ENCODE measurements at regions not wholly inside any gene's neighbourhood (a gene's known extent, or its start where the extent isn't known, plus 50 kb on each side); places are given as distances from the start of the nearest gene placed in this dataset.
"Not testable (repeated sequence)": the region's sequence is repeated elsewhere in the genome, so short reads cannot be mapped to it uniquely, and the experiment has no call there.

DNA sequence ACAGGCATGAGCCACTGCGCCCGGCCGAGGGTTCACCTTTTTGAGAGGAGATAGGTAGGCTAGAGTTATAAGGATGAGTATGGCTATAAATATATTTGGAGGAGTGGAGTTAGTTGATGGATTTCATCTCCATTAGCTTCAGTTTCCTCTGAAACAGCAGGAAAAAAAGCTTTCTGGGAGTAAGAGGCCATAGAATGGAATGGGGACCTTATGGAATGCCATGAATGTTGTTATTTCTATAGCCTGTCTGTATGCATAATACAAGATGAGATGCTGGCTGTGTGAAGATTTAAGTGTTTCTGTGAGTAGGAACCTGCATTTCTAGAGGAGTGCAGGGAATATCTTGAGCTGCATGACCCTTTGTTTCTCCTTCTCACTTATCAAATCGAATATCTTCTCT, 114.9 kb upstream of the ARX start:
- DNase-seq = no peak

DNA sequence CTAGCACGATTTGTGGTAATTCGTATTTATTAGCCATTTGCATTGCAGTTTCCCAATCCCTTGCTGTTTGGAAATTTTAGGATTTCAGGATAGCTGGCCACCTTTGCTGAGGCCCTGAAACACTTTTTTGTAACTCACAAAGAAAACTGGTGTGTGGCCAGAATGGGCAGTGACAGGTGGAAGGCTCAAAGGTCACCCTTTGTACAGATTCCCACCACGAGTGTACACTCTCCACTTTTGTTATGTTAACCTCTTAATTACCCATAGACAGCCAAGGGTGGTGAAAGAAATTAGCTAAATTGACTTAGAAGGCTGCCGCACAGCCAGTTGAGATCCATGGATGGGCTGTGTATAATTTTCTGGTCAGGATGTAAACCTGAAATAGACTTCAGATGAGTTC, 109.7 kb upstream of the ARX start:
- DNase-seq = no peak

DNA sequence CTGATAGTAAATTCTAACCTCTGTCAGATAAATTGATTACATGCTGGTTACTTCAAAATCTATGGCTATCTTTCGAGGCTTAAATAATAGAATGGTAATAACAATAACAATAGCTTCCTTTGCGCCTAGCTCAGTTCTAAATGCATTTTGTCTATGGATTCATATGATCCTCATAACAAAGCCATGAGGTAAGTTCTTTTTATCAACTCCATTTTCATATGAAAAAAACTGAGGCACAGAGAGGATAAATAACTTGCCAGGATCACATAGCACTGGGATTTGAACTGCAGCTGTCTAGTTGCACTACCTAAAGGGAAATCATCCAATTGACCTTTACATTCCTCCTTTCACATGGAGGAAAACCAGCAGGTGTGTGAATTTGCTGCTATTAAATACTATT, 108.6 kb upstream of the ARX start:
- DNase-seq = no peak

DNA sequence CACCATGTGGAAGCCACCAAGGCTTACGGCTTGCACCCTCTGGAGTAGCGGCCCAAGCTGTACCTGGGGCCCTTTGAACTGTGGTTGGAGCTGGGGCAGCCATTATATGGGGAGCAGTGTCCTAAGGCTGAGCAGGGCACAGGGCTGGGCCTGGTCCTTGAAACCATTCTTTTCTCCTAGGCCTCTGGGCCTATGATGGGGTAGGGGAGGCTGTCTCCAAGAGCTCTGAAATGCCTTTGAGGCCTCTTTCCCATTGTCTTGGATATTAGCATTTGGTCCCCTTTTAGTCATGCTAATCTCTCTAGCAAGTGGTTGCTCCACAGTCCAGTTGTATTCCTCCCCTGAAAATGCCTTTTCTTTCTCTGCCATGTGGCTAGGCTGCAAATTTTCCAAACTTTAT, 96.4 kb upstream of the ARX start:
- no peak for DNase-seq

DNA sequence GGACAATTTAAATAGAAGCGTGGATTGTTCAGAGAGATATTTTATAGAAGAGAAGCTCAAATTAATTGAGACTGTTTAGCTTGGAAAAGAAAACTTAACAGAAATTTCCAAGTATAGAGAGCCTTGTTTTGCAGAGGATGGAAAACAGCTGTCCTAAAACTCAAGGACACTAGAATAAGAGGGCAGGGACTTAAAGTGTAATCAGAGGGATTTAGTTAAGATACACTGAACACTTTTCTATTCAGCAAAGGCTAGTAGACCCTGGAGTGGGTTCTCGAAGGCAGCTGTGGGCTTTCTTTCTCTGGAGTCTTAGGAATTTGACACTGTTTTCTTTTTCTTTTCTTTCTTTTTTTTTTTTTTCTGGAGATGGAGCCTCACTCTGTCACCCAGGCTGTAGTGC, 92.7 kb upstream of the ARX start:
- no peak for DNase-seq

DNA sequence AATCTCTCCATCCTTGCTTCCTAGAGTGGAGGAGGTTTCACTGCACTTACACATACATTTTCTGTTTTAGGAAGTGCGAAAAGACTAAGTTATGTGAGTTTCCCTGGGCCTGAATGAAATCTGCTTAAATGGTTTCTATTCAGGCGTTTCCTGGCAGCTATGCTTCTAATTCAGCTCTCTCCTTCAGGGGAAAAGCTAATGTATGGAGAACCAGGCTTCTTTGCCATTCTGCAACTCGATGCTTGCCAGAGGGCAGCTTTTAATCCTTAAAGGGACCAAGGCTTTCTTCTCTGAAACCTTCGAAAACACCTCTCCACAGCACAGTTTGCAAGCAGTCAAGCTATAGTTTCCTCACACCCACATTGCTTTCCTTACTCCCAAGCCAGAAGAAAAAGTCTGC, 89.5 kb upstream of the ARX start:
- no peak for DNase-seq

DNA sequence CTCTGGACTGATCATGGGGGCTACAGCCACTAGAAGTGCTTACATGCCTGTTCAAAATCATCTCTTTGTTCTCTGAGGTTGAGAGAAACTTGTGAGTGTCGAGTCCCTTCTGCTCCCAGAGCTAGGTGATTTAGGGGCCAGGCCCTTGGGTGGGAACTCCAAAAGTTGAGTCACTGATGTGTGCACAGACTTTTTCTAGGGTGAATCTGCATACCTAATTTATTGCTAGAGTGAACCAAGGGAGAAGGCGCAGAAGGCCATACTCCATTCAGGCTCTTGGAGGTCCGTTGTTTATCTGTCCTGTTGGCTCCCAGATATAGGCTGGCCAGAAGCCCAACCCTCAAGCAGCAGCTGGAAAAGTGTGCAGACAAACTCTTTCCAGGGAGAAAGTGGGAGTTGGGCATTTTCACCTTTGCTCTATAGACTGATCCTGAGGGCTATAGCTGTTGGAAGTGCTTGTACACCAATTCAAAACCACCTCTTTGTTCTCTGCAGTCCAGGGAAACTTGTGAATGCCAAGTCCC, 80.8 kb upstream of the ARX start:
- DNase-seq = no peak

DNA sequence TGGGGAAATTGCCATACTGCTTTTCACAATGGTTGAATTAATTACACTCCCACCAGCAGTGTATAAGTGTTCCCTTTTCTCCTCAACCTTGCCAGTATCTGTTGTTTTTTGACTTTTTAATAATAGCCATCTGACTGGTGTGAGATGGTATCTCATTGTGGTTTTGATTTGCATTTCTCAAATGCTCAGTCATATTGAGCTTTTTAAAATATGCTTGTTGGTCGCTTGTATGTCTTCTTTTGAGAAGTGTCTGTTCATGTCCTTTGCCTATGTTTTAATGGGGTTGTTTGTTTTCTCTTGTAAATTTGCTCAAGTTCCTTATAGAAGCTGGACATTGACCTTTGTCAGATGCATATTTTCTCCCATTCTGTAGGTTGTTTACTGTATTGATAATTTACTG, 75.4 kb upstream of the ARX start:
- DNase-seq = not testable (repeated sequence)

DNA sequence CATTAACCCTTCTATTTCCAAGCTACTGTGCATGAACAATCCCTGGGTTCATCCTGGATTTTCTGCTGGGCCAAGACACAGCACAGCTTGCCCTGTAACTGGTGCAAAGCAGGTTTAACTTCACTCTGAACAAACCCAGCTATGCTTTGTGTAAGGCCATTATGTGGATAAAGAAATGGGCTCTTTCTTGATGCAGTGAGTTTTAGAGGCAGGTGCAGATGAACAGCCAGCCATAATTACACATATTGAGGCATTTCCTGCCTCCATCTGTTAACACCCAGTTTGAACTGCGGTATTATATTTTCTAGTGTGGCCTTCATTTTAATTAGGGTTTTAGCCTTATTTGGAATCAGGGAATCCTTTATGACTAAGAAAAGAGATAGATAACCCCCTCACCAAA, 68.7 kb upstream of the ARX start:
- DNase-seq = no peak

DNA sequence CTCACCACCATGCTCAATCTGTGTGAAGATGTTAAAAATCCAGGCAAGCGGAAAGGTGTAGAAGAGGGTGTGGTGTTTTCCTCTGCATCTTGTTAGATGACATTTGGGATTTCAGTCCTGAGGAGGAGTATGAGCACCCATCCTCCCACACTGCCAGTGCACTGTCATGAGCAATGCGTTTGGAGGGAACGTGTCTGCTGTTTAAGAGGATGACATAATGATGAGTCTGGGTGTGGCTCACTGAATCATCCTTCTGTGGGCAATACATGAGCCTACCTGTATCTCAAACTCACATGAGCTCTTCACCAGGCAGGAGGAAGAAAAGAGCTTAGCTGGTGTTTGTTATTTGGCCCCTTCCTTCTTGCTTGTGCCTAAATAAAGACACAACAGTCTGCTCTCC, 67.9 kb upstream of the ARX start:
- DNase-seq = no peak

DNA sequence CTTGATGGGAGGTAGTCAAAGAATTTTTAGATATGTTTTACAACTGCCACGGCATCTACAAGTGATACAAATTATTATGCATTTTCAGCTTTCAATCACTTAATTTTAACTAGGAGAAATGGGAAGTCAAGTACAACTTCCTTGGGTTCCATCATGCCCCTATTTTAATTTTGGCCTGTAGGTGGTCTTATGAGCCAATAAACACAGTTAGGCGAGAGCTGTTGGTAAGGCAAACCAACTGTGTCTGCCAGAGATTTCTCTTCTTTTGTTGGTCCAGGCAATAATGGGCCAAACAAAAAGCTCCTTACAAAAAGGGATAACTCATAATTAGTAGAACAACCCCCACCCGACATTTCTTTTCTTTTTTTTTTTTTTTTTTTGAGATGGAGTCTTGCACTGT, 63.3 kb upstream of the ARX start:
- DNase-seq = no peak

DNA sequence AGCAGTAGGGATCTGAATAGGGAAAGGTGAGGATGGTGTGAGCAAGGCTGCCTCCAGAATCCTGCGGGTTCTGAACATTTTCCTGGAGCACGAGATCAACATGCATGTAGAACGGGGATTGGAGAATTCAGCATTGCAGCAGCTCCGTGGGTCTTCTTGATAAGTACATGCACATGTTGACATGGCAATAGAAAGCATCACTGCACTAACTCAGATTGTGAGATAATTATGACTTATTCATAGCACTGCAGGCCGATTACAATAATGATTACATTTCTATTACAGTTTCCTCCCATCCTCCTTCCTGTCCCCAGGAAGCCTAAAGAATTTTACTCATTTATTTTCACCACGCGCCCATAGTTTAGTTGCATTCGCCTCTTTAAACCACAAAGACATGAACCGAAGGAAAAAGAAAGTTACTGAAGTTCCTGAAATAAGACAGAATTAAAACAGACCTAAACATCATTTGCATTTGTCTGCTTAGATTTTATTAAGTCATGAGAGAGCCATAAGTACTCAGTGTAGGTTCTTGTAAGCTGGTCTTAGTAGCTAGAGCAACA, 61.3 kb upstream of the ARX start:
- DNase-seq = no peak

DNA sequence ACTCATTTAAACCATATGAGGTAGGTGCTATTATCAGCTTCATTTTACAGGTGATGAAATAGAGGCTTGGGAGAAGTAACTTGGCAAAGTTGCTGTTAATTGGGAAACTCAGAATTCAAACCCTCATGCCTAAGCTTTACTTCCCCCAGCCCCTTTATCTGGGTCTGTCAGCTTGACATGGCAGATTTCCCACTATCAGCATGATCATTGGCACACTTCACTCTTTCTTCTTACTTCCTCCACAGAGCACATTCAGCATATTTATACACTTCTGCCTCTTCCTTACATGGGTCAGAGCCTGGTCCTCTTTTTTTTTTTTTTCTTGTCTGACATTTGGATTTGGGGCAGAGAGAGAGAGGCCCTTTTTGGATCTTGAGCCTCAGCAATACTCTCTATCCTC, 56.5 kb upstream of the ARX start:
- no peak for DNase-seq

DNA sequence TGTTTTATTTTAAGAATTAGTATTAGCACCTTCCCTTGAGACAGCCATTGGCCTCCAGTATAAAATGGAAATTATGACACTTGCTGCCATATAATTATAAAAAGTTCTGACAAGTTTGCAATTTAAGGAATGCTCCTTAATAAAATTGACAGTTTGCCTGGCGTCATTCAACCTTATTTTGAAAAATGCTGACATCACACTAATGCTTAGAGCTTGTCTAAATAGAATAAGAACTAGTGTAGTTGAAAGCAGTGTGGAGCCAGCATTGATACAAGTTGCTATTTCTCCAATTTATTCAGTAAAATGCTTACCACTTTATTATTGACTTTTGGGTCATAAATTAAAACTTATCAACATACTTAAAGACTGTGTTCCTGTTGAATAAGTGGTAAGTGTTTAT, 54.3 kb upstream of the ARX start:
- no peak for DNase-seq

DNA sequence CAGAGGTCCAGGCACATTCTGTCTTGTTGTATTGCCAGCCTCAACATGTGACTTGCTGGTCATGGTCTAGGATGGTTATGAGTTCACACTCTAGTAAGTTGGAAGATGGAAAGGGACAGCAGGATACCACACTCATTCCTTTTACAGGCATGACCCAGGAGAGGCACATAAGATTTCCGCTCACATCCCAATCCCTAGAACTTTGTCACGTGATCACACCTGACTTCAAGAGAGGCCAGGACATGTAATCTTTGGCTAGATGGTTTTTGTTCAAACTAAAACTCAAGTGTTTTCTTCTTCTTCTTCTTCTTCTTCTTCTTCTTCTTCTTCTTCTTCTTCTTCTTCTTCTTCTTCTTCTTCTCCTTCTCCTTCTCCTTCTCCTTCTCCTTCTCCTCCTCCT, 53.4 kb upstream of the ARX start:
- no peak for DNase-seq

DNA sequence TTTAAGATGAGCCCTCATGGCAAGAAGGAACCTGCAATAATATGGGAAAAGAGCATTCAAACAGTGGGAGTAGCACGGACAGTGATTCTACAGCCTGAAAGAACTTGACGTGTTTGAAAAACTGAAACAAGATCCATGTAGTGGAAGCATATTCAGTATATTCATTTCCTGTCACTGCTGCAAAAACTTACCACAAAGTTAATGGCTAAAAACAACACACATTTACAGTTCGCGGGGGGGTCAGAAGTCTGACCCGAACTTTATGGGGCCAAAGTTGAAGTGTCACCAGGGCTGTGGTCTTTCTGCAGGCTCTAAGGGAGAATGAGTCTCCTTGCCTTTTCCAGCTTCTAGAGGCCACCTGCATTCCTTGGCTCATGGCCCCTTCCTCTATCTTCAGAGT, 52.6 kb upstream of the ARX start:
- DNase-seq = no peak

DNA sequence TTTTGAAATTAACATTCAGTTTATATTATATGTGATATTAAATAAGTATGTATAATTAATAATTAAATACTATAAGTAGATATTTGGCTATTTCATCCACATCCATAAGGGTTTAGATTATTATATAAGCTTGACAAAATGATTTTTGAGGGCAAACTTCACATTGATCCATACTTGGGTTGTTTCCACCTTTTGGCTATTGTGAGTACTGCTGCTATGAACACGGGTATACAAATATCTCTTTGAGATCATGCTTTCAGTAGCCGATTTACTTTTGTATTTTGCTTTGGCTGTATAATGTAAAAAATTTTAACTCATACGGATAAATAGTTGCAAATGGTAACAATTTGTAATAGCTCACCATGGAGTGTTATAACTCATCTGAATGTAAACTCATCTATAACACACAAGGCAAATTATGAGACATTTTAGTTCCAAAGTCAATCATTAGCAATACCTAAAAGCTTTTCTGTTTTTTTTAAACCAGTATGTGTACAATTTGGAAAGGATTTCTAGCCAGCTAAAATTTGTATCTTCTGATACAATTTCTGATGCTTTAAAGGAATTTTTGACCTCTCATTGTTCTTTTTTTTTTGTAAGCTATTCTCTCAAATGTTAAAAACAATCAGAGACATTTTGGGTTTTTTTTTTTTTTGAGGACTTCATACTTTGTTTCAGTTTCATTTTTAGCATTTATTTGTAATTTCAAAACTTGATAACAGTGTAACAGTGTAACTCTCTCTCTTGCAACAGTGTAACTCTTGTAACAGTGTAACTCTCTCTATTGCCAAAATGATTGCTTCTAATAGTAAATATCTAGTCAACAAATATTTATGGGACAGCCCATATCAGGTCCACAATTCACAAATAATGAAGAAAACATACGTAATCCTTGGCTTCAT, 51.8 kb upstream of the ARX start:
- no peak for DNase-seq

DNA sequence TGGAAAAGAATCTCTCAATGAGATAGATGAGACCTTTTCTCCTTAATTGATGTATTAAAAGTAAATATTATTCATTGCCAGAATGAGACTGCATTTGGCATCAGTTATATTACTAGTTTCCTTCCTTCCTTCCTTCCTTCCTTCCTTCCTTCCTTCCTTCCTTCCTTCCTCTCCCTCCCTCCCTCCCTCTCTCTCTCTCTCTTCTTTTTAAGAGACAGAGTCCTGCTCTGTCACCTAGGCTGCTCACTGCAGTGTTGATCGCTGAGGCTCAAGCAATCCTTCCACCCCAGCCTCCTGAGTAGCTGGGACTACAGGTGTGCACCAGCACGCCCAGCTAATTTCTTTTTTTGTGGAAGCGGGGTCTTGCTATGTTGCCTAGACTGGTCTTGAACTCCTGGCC, 50.4 kb upstream of the ARX start:
- DNase-seq = no peak

Data from activated CD4-positive, alpha-beta T cell treated with anti-CD3 and anti-CD28 coated beads for 1 hour (primary cell).